ENCODE measurements at regions not wholly inside any gene's neighbourhood (a gene's known extent, or its start where the extent isn't known, plus 50 kb on each side); places are given as distances from the start of the nearest gene placed in this dataset.

DNA sequence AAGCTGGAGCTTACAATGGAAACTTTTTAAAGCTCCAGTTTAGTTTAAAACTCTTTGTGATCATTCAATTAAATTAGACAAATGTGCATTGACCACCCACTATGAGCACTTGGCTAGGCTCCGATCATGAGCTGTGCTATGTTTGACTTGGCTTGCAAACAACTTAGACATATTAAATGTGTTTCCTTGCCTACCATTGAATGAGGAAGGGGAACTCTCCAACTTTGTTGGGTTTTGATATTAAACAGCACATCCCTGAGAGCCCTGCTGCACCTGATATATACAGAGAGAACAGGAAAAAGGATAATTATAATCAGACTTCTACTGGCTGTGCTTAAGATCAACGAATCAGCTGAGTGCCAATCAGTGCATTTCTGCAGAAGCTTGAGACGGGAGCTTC lies 71.4 kb upstream of the ADGRL3 start:
- TF ChIP-seq, protein P1, sequence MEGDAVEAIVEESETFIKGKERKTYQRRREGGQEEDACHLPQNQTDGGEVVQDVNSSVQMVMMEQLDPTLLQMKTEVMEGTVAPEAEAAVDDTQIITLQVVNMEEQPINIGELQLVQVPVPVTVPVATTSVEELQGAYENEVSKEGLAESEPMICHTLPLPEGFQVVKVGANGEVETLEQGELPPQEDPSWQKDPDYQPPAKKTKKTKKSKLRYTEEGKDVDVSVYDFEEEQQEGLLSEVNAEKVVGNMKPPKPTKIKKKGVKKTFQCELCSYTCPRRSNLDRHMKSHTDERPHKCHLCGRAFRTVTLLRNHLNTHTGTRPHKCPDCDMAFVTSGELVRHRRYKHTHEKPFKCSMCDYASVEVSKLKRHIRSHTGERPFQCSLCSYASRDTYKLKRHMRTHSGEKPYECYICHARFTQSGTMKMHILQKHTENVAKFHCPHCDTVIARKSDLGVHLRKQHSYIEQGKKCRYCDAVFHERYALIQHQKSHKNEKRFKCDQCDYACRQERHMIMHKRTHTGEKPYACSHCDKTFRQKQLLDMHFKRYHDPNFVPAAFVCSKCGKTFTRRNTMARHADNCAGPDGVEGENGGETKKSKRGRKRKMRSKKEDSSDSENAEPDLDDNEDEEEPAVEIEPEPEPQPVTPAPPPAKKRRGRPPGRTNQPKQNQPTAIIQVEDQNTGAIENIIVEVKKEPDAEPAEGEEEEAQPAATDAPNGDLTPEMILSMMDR (IDR thresholded peaks at IDR 0.05), result no peak
- TF ChIP-seq POLR2A (IDR thresholded peaks at IDR 0.05), result no peak

Data from tibial nerve (tissue), 3 donors.